SH-SY5Y (cell line): ENCODE measurements at regions not wholly inside any gene's neighbourhood (a gene's known extent, or its start where the extent isn't known, plus 50 kb on each side); places are given as distances from the start of the nearest gene placed in this dataset.

ENCODE experiments used
- GATA2 ChIP-seq: IDR thresholded peaks from 2 replicates; pipeline ENCODE4 v1.6.1; 2011; ENCODE audit warnings: mild to moderate bottlenecking, low read depth, low read length
- GATA3 ChIP-seq: IDR thresholded peaks from 2 replicates; pipeline ENCODE4 v1.6.1; 2011; ENCODE audit warnings: low read depth, mild to moderate bottlenecking, low read length, moderate library complexity

DNA sequence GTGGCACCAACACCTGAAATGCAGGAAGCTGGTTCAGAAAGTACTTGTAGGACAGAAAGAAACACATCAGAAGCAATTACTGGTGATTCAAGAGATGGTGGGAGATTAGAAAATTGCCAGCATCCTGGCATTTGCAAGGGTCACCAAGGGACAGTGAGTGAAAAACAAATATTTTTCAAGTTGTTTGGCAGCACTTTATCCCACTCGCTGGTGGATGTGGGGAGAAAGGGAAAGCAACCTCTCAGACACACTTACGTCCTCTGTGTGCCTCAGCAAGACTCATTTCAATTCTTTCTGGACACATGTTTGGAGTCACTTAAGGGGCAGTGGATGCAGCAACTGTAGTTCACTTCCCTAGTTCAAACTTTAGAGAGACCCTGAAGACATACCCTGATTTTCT lies 440.4 kb upstream of the GHITM start:
- no peak for TF ChIP-seq GATA2
- no peak for TF ChIP-seq GATA3
